Medulla oblongata (tissue), 1 donor: ENCODE measurements at regions not wholly inside any gene's neighbourhood (a gene's known extent, or its start where the extent isn't known, plus 50 kb on each side); places are given as distances from the start of the nearest gene placed in this dataset.

Source experiments
- DNase-seq: peaks from one replicate; pipeline ENCODE4 v3.0.0-alpha.2; 2015; ENCODE audit errors: extremely low spot score

- DNase-seq, result no peak
These were observed 477.0 kb downstream of the GBA3 start for GRCh38 chr4:23169608-23170311.

GRCh38 chr4:23166919-23167318 is 474.2 kb downstream of the GBA3 start:
- no peak for DNase-seq

- peak; percentile 16 for DNase-seq
These were observed 473.7 kb downstream of the GBA3 start for GRCh38 chr4:23166407-23166806.

GRCh38 chr4:23165669-23166068 is 472.9 kb downstream of the GBA3 start:
- no peak for DNase-seq

- DNase-seq, result no peak
These were observed 471.1 kb downstream of the GBA3 start for GRCh38 chr4:23163647-23164436.

- no peak for DNase-seq
These were observed 469.5 kb downstream of the GBA3 start for GRCh38 chr4:23162275-23162674.

- DNase-seq, result no peak
These were observed 469.1 kb downstream of the GBA3 start for GRCh38 chr4:23161787-23162186.

GRCh38 chr4:23153076-23153475 is 460.3 kb downstream of the GBA3 start:
- no peak for DNase-seq

- no peak for DNase-seq
These were observed 457.1 kb downstream of the GBA3 start for GRCh38 chr4:23149815-23150214.

GRCh38 chr4:23144707-23145106 is 452.0 kb downstream of the GBA3 start:
- no peak for DNase-seq

- peak; percentile 79 for DNase-seq
These were observed 443.3 kb downstream of the GBA3 start for GRCh38 chr4:23135792-23136645.

GRCh38 chr4:23134331-23134730 is 441.6 kb downstream of the GBA3 start:
- DNase-seq, result no peak

- no peak for DNase-seq
These were observed 438.1 kb downstream of the GBA3 start for GRCh38 chr4:23130845-23131244.

GRCh38 chr4:23125118-23125517 is 432.4 kb downstream of the GBA3 start:
- no peak for DNase-seq

- DNase-seq, result no peak
These were observed 430.1 kb downstream of the GBA3 start for GRCh38 chr4:23122666-23123400.

- no peak for DNase-seq
These were observed 427.6 kb downstream of the GBA3 start for GRCh38 chr4:23120374-23120773.

GRCh38 chr4:23117826-23118225 is 425.1 kb downstream of the GBA3 start:
- no peak for DNase-seq

- DNase-seq, result no peak
These were observed 421.8 kb downstream of the GBA3 start for GRCh38 chr4:23114538-23114937.

GRCh38 chr4:23113104-23113503 is 420.4 kb downstream of the GBA3 start:
- no peak for DNase-seq

GRCh38 chr4:23106516-23106915 is 413.8 kb downstream of the GBA3 start:
- DNase-seq, result no peak

GRCh38 chr4:23105759-23106370 is 413.1 kb downstream of the GBA3 start:
- DNase-seq, result no peak
